NCI-H2196 (cell line): ENCODE measurements at regions not wholly inside any gene's neighbourhood (a gene's known extent, or its start where the extent isn't known, plus 50 kb on each side); places are given as distances from the start of the nearest gene placed in this dataset.

Experiments
- DNase-seq: peaks from one replicate; lab custom pipeline; 2025; ENCODE audit not compliant: unreplicated experiment; lab: John Stamatoyannopoulos, UW

- no peak for DNase-seq
Measured at GRCh38 chr14:87186737-87187136, 806.2 kb downstream of the GALC start.

- DNase-seq = no peak
Measured at GRCh38 chr14:87185961-87186560, 806.9 kb downstream of the GALC start.

- no peak for DNase-seq
Measured at GRCh38 chr14:87184180-87184579, 808.8 kb downstream of the GALC start.

GRCh38 chr14:87181288-87181687, 811.7 kb downstream of the GALC start:
- no peak for DNase-seq

GRCh38 chr14:87179936-87180335, 813.0 kb downstream of the GALC start:
- DNase-seq = no peak

- no peak for DNase-seq
Measured at GRCh38 chr14:87178277-87178676, 814.7 kb downstream of the GALC start.

- DNase-seq = no peak
Measured at GRCh38 chr14:87175175-87175574, 817.8 kb downstream of the GALC start.

GRCh38 chr14:87171141-87171540, 821.8 kb downstream of the GALC start:
- DNase-seq = no peak

GRCh38 chr14:87170179-87170578, 822.8 kb downstream of the GALC start:
- DNase-seq = no peak

- DNase-seq = no peak
Measured at GRCh38 chr14:87169362-87169761, 823.6 kb downstream of the GALC start.

- no peak for DNase-seq
Measured at GRCh38 chr14:87161502-87161901, 831.5 kb downstream of the GALC start.

- no peak for DNase-seq
Measured at GRCh38 chr14:87160989-87161388, 832.0 kb downstream of the GALC start.

- DNase-seq = no peak
Measured at GRCh38 chr14:87158283-87158682, 834.7 kb downstream of the GALC start.

GRCh38 chr14:87156878-87157277, 836.1 kb downstream of the GALC start:
- no peak for DNase-seq

- no peak for DNase-seq
Measured at GRCh38 chr14:87155856-87156488, 837.0 kb downstream of the GALC start.

GRCh38 chr14:87153901-87154300, 839.1 kb downstream of the GALC start:
- no peak for DNase-seq

- no peak for DNase-seq
Measured at GRCh38 chr14:87153391-87153790, 839.6 kb downstream of the GALC start.

- no peak for DNase-seq
Measured at GRCh38 chr14:87152693-87153092, 840.3 kb downstream of the GALC start.

- no peak for DNase-seq
Measured at GRCh38 chr14:87149583-87150354, 843.2 kb downstream of the GALC start.

- DNase-seq = no peak
Measured at GRCh38 chr14:87148655-87149054, 844.3 kb downstream of the GALC start.

- DNase-seq = no peak
Measured at GRCh38 chr14:87142551-87143211, 850.3 kb downstream of the GALC start.

GRCh38 chr14:87141801-87142200, 851.2 kb downstream of the GALC start:
- DNase-seq = no peak
